ENCODE measurements at regions not wholly inside any gene's neighbourhood (a gene's known extent, or its start where the extent isn't known, plus 50 kb on each side); places are given as distances from the start of the nearest gene placed in this dataset.
A peak's percentile ranks its signal among the peaks of the same experiment; 100 is the strongest.

- DNase-seq (ENCODE audit: low spot score), result no peak
Measured at GRCh38 chr13:82817133-82817532, 1065.1 kb downstream of the SLITRK1 start.

- no peak for DNase-seq (ENCODE audit: low spot score)
Measured at GRCh38 chr13:82815791-82816190, 1066.5 kb downstream of the SLITRK1 start.

GRCh38 chr13:82803341-82803740, 1078.9 kb downstream of the SLITRK1 start:
- DNase-seq (ENCODE audit: low spot score), result no peak

DNA sequence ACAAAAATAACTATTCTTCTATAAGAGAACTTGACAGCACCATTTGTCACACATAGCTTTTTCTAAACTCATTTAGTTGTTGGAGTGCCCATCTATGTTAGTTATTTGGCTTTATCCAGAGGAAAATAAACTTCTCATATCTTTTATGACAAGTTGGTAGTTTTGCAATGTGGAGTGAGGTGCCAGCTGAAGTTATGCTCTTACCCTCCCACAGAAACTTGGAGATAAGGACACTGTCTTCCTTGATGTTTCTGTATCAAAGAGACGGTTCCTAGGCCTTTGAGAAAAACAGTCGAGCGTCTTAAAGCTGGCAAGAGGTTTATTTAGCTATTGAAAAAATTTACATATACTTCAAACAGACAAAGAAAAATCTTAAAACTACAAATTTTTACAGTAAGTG, 1079.7 kb downstream of the SLITRK1 start:
- DNase-seq (ENCODE audit: low spot score), result no peak

- DNase-seq (ENCODE audit: low spot score), result no peak
Measured at GRCh38 chr13:82800391-82800790, 1081.9 kb downstream of the SLITRK1 start.

- DNase-seq (ENCODE audit: low spot score), result no peak
Measured at GRCh38 chr13:82797876-82798275, 1084.4 kb downstream of the SLITRK1 start.

DNA sequence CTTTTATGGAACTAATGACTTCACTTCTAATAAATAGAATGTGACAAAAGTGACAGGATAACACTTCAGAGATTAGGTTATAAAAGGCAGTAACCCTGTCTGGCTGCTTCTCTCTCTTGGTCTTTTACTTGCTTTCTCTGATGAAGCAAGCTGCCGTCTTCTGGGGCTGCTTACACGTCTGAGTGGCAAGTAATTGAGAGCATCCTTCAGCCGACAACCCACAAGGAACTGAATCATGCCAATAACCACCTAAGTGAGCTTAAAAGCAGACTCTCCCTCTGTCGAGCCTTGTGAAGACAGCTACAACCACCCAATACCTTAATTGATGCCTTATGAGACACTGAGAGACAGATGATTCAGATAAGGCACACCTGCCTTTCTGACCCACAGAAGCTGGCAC, 1091.2 kb downstream of the SLITRK1 start:
- no peak for DNase-seq (ENCODE audit: low spot score)

DNA sequence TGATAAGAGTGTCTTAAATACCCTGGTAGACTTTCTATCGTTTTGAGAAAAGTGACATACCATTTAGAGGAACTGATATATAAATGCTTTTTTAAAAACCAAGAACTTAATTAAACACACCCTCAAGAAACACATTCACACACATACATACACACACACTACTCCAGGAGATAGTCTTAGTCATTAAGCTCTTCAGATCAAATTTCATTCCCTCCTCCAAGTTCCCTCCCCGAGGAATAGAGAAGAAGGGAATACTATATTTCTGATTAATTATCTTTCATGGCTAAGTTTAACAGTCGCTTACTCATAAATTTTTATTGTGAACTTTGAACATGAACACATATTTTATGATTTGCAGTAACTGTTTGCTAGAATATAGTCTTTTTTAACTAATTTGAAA, 1109.5 kb downstream of the SLITRK1 start:
- DNase-seq (ENCODE audit: low spot score), result no peak

DNA sequence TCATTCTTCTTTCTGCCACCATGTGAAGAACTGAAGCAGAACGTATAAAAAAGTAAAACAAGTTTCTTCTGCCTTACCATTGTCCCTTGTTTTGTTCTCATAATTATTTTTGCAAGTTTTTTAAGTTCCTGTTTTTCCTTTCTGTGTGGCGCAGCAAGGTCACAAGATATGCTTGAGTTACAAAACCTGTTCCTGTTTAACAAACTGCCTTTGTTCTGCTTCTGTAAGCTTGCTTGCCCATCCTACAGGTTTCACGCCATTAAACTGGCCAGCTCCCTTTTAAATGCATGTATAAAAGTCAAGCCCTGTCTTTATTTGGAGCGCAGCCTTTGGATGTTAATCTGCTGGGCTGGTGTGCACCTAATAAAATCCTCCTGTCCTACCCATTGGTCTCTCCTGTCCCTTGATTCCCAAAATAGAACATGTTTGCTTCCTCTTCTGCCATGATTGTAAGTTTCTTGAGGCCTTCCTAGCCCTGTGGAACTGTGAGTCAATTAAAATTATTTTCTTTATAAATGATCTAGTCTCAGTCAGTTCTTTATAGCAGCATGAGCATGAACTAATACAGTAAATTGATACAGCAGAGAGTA, 1115.4 kb downstream of the SLITRK1 start:
- DNase-seq (ENCODE audit: low spot score), result no peak

DNA sequence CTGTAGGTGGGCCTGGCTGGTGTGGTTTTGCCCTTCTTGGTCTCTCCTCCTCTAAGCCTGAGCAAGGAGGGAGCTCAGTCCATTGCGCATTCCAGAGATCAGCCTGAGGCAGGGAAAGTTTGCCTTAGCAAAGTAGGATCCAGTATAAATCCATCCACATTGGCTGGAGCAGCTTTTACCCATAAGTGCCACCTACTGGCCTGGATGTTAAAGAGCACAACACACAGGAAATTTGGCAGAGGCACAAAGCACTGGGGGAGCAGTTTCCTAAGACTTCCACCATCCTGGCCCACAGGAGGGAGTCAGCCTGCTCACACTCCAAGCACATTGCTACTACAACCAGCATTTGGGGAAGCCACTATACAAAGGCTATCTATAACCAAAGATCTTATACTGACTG, 1124.2 kb downstream of the SLITRK1 start:
- peak; percentile 50 for DNase-seq (ENCODE audit: low spot score)

DNA sequence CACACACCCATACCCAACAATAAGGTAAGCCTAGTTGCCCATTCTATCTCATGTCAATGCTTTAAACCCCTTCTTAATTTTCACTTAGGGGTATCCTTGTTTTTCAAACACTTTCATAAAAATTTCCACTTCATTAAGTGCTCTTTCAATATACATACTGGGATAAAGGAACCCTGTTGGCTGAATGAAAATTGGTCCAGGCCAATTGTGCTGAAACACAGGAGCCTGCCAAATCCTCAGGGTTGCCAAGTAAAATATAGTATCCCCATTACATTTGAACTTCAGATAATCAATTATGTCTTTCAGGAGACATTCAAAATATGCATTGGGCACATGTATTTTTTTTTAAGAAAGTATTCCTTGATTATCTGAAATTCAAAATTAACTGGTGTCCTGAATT, 1131.1 kb downstream of the SLITRK1 start:
- DNase-seq (ENCODE audit: low spot score), result no peak

DNA sequence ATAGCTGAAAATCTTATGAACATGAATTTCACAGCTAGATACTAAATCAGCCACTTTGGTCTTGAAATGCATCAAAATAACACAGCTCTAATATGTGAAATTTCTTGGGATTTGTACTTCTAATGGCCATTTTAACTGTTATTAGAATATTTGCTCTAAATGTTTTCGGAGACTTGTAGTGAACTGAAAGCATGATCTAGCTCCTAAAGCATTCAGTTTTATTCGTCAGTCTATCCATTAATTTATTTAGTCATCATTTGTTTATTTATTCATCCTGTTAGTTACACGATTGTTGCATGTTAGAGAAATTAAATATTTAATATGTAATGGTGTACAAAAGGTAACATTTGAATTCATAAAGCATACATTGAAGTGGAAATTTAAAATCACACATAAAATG, 1132.7 kb downstream of the SLITRK1 start:
- DNase-seq (ENCODE audit: low spot score), result no peak

- DNase-seq (ENCODE audit: low spot score), result no peak
Measured at GRCh38 chr13:82747958-82748357, 1134.3 kb downstream of the SLITRK1 start.

DNA sequence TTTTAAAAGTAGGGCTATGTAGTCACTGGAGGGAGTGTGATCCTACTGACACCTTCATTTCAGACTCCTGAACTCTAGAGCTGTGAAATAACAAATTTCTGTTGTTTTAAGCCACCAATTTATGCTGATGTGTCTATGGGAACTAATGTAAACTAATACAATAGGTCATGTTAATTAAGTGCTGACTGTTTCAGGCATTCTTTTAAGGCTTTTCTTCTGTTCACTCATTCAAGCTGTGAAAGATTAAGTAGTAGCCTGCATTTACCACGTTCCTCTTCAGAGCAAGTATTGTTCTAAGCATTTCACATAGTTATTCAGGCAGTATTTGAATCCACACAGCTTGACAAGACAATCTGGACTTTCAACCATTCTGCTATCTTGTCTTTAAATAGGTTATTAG, 1135.0 kb downstream of the SLITRK1 start:
- DNase-seq (ENCODE audit: low spot score), result no peak

DNA sequence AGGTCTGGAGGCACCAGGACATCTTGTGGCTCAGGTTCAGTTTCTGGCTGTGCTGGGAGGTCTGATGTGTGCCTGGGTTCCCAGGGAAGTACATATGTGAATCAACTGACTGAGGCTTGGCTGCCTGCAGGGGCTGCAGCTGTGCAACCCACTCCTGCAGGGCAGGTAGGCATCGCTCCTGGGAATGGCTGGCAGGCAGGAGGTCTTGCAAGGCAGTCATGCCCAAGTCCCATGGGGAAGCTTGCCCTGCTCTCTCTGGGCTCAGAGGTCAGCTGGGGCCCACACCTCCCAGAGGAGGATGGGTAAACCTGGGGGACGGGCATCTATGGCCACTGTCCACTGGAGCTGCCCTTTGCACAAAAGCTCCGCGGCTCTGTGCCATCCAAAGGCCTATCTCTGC, 1141.8 kb downstream of the SLITRK1 start:
- DNase-seq (ENCODE audit: low spot score), result no peak

DNA sequence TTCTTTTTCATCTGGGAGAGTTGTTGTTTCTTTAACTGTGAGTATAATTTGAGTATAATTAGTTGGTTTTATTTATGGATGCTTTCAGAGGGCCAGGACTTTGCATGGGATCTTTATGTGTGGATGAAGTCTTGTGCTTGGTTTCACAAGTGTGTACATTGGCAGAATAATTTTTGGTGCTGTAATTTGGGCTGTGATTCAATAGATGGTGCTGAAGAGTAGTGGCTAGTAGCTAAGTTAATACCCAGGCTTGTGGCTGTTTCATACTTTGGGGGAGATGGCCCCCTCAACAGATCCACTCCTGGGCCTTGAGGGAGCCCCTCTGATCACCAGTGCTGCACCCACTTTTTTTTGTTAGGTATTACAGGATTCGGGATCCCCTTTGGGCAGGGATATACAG, 1142.4 kb downstream of the SLITRK1 start:
- DNase-seq (ENCODE audit: low spot score), result no peak

- no peak for DNase-seq (ENCODE audit: low spot score)
Measured at GRCh38 chr13:82729401-82729800, 1152.9 kb downstream of the SLITRK1 start.

DNA sequence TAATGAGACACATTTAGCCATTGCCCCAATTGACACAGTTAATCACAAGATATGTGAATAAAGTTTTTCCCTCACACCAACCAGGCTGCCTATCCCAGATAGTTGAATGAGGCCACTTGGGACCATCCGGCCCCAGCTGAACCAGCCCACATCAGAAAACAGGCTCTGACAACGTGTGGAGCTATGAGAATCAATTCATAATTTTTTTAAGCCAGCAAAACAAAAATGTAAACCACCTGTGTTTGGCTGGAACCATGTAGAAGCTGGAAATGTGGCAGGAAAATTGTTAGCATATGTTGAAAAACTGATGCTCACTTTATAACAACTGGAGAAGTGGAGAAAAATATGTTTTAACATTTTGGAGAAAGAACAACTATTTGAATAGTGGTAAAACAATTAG, 1161.3 kb downstream of the SLITRK1 start:
- DNase-seq (ENCODE audit: low spot score), result no peak

GRCh38 chr13:82719987-82720386, 1162.3 kb downstream of the SLITRK1 start:
- DNase-seq (ENCODE audit: low spot score), result no peak

DNA sequence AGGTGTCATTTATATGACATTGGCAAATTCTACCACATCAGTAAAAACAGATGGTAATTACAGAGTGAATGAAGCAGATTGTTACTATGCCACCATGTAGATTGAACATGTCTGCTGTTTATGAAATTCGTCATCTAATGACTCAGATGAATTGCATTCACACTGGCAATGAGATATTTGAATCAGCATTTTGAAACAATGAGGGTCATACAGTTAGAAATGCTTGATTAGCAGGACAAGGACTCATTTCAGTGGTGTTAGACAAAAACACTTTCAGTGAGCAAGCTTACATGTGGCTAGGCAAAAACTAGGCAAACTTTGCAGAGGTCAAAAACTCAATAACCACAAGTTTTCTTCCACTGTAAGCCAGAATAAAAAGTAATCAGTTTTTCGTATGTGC, 1165.0 kb downstream of the SLITRK1 start:
- no peak for DNase-seq (ENCODE audit: low spot score)

DNA sequence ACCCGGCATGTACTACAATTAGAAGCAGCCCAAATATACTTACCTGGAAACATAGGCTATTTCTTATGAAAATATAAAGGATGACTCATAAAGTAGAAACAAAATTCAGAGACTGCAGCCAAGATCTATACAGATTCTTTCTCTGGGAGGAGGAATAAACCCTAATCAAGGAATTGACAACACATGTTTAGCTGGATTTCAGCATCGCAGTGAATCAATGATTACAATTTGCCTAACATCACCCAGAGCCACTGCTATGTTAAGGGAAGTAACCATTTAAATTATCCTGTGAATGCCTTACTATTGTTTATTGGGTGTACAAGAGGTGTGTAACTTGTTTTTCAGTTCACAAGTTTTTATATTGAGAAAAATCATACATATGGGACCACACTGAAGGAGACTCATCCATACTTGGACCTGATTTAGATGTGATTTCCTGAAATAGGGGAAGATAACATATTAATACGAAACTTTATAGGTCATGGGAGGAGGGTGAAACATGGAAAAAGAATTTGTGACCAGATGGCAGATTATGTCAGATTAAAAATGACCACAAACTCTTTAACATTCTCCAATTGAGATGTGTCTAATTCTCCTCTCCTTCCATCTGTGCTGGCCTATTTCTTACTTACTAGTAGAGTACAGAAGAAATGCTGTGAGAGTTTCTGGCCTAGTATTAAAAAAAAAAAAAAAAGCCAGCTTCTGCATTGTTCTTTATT, 1168.4 kb downstream of the SLITRK1 start:
- no peak for DNase-seq (ENCODE audit: low spot score)

DNA sequence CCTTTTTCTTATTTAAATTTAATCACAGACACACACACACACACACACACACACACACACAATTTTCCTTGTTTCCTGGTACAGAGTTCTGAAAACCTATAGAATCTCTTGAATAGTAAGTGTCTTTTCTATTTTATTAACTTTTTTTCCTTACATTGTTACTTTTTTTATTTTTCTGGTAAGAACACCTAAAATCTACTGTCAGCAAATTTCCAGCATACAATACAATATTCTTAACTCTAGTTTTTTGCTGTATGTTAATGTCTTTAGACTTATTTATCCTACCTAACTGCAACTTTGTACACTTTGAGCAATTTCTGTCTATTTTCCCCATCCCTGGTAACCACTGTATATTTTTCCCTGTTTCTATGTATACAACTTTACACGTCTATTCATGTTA, 1179.8 kb downstream of the SLITRK1 start:
- no peak for DNase-seq (ENCODE audit: low spot score)

DNA sequence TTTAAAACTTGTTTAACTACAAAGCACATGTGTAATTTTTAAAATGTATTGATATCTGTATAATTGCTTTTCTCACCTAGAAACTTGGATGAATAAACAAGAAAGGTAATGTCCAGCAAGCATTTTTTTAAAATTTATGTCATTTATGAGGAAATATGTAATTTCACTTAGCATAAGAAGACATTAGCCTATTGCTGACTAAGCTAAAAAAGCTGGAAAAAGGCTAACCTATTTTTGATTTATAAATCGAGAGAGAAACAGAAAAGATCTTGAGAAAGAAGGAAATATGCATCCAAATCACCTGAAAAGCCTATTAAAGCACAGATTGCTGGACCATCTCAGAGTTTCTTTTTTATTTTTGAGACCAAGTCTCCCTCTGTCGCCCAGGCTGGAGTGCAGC, 1181.3 kb downstream of the SLITRK1 start:
- no peak for DNase-seq (ENCODE audit: low spot score)

- DNase-seq (ENCODE audit: low spot score), result no peak
Measured at GRCh38 chr13:82698941-82699340, 1183.3 kb downstream of the SLITRK1 start.
